Neural cell (in vitro differentiated cells): ENCODE measurements at regions not wholly inside any gene's neighbourhood (a gene's known extent, or its start where the extent isn't known, plus 50 kb on each side); places are given as distances from the start of the nearest gene placed in this dataset.

Source experiments
- EP300 ChIP-seq: fragments of 450-650 bp; conservative IDR thresholded peaks from 2 replicates; pipeline ENCODE4 v1.6.1; 2014; ENCODE audit warnings: antibody characterized with exemption, mild to moderate bottlenecking, moderate library complexity; ENCODE audit not compliant: poor library complexity, severe bottlenecking
- EZH2 ChIP-seq: fragments of 200-600, 300-800 bp; shearing (Covaris generic), sonication (generic); IDR thresholded peaks from 2 replicates; pipeline ENCODE4 v1.6.1; 2014; ENCODE audit warnings: antibody characterized with exemption, low read length, borderline replicate concordance, mild to moderate bottlenecking; ENCODE audit not compliant: insufficient read depth, poor library complexity, severe bottlenecking
- POLR2AphosphoS5 ChIP-seq: IDR thresholded peaks from 2 replicates; pipeline ENCODE4 v1.6.1; 2012
- SMC3 ChIP-seq: fragments of 450-650 bp; conservative IDR thresholded peaks from 2 replicates; pipeline ENCODE4 v1.6.1; 2014; ENCODE audit warnings: antibody characterized with exemption, mild to moderate bottlenecking, moderate library complexity; ENCODE audit not compliant: poor library complexity
- TF ChIP-seq, protein P1 (sequence below): fragments of 450-650 bp; IDR thresholded peaks from 2 replicates; pipeline ENCODE4 v1.5.1; 2014; ENCODE audit warnings: antibody characterized with exemption, mild to moderate bottlenecking, moderate library complexity; ENCODE audit not compliant: poor library complexity, severe bottlenecking

- TF ChIP-seq, protein P1, sequence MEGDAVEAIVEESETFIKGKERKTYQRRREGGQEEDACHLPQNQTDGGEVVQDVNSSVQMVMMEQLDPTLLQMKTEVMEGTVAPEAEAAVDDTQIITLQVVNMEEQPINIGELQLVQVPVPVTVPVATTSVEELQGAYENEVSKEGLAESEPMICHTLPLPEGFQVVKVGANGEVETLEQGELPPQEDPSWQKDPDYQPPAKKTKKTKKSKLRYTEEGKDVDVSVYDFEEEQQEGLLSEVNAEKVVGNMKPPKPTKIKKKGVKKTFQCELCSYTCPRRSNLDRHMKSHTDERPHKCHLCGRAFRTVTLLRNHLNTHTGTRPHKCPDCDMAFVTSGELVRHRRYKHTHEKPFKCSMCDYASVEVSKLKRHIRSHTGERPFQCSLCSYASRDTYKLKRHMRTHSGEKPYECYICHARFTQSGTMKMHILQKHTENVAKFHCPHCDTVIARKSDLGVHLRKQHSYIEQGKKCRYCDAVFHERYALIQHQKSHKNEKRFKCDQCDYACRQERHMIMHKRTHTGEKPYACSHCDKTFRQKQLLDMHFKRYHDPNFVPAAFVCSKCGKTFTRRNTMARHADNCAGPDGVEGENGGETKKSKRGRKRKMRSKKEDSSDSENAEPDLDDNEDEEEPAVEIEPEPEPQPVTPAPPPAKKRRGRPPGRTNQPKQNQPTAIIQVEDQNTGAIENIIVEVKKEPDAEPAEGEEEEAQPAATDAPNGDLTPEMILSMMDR = no peak
- TF ChIP-seq EZH2 (no peak), SMC3 (no peak), POLR2AphosphoS5 (no peak), EP300 (no peak)
Observed at GRCh38 chr15:46111730-46112129, 476.9 kb downstream of the SQOR start.
